Inferior parietal cortex (tissue), 1 donor: ENCODE measurements at regions not wholly inside any gene's neighbourhood (a gene's known extent, or its start where the extent isn't known, plus 50 kb on each side); places are given as distances from the start of the nearest gene placed in this dataset.

Experiments used
- DNase-seq: peaks from one replicate; pipeline ENCODE4 v3.0.0-alpha.2; 2016; ENCODE audit errors: extremely low spot score

- DNase-seq: no peak
Observed at GRCh38 chr11:62030071-62030684, 62.7 kb upstream of the FTH1 start.

- no peak for DNase-seq
Observed at GRCh38 chr11:62026739-62027370, 59.4 kb upstream of the FTH1 start.

DNA sequence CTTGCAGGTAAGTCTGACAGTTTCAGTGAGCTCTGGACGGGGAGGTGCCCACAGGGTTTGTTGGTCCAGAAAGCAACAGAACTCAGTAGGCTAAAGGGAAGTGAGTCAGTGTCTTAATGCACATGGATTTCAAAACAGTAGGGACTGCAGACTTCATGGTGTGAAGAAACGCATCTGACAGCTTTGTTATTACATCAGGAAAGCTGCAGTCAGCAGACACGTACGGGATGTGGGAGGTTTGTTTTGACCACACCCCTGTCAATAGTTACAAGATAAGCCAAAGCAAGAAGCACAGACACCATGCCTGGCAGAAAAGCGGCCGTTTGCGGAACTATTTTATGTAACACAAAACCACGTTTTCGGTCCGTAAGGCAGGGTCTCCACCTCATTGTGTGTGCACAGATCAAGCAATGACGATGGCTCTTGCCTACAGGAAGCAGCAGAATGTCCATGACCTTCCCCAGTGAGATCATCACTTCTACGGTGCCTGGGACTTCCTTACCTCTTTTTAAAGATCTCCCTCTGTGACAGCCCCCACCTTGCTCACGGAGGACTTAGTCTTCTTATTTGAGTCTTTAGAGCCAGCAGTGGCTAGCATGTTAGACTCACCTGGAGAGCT is 58.2 kb upstream of the FTH1 start:
- DNase-seq: peak; percentile 63

GRCh38 chr11:62024936-62025486 is 57.6 kb upstream of the FTH1 start:
- DNase-seq: no peak

DNA sequence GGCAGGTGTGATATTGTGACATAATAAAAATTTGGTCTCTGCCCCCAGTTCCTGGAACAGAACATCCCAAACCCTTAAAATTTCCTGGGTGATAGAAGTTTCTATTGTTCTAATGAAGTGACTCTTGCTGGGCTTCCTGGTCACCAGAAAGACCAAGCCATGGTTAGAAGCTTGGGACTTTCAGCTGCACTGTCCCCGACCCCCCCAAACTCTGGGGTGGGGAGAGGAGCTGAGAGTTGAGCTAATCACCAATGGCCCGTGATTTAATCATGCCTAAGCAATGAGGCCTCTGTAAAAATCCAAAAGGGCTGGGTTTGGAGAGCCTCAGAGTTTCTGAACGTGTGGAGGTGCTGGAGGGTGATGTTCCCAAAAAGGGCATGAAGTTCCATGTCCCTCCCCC is 54.8 kb upstream of the FTH1 start:
- no peak for DNase-seq

DNA sequence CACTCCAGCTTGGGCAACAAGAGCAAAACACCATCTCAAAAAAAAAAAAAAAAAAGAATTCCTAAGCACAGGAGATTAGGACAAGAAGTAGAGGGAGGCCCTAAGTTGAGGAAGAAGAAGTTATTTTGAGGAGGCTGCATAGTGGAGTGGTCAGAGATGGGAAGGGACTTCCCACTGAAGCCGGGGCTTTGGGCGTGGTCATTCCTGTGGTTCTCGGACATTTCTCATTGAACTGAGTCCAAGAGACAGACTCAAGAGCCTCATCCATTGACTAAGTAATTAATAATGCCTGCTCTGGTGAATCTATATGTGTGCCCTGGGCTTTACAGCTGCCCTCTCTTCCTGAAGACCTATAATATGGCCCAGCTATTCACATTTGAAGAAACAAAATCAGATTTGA is 53.2 kb upstream of the FTH1 start:
- DNase-seq: no peak

- no peak for DNase-seq
Observed at GRCh38 chr11:62018981-62019664, 51.7 kb upstream of the FTH1 start.

DNA sequence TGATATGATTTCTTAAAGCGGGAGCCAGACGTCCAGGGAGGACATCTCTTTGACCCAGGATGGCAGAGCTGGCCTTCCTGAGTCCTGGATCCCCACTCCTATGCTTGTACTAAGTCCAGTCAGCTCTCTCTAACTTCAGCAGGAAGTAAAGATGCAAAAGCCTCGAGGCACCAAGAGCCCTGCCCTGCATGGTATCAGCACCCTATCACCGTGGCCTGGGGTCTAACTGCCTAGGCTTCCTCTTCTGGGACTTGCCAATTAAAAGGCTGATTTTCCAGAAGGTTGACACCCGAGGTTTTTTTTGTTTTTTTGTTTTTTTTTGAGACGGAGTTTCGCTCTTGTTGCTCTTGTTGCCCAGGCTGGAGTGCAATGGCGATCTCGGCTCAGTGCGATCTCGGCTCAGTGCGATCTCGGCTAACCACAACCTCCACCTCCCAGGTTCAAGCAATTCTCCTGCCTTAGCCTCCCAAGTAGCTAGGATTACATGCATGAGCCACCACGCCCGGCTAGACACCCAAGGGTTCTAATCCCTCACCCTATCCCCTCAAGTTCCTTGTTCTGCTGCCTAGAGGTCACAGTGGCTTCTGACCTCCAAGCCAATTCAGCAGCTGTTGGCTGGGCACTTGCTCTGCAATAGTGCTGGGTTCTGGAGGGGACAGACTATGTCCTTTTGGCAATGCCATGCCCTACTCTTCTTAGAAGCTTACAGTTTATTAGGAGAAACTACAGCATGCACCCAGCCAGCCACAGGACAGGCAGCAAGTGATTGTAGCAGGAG is 50.6 kb upstream of the FTH1 start:
- no peak for DNase-seq
